Ishikawa (cell line): ENCODE measurements at regions not wholly inside any gene's neighbourhood (a gene's known extent, or its start where the extent isn't known, plus 50 kb on each side); places are given as distances from the start of the nearest gene placed in this dataset.

Source experiments
- EP300 ChIP-seq: IDR thresholded peaks from 2 replicates; pipeline ENCODE4 v1.6.1; 2012; ENCODE audit warnings: borderline replicate concordance
- RAD21 ChIP-seq: IDR thresholded peaks from 2 replicates; pipeline ENCODE4 v1.6.1; 2012; ENCODE audit warnings: low read depth
- TCF12 ChIP-seq: IDR thresholded peaks from 2 replicates; pipeline ENCODE4 v1.6.1; 2012; ENCODE audit warnings: low read depth
- TF ChIP-seq, protein P1 (sequence below): IDR thresholded peaks from 2 replicates; pipeline ENCODE4 v1.6.1; 2012; ENCODE audit warnings: low read depth, mild to moderate bottlenecking

DNA sequence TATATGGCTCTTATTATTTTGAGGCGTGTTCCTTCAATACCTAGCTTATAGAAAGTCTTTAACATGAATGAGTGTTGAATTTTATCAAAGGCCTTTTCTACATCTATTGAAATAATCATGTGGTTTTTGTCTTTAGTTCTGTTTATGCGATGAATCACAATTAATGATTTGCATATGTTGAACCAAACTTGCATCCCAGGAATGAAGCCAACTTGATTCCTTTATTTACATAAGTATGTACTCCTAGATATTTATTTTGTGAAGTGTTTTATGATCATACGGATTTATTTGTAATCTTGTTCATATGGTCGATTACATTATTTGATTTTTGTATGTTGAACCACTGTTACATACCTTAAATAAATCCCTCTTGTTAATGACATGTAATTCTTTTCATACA, 244.3 kb upstream of the KCND2 start:
- TF ChIP-seq EP300 (no peak), TCF12 (no peak), RAD21 (no peak)
- TF ChIP-seq, protein P1, sequence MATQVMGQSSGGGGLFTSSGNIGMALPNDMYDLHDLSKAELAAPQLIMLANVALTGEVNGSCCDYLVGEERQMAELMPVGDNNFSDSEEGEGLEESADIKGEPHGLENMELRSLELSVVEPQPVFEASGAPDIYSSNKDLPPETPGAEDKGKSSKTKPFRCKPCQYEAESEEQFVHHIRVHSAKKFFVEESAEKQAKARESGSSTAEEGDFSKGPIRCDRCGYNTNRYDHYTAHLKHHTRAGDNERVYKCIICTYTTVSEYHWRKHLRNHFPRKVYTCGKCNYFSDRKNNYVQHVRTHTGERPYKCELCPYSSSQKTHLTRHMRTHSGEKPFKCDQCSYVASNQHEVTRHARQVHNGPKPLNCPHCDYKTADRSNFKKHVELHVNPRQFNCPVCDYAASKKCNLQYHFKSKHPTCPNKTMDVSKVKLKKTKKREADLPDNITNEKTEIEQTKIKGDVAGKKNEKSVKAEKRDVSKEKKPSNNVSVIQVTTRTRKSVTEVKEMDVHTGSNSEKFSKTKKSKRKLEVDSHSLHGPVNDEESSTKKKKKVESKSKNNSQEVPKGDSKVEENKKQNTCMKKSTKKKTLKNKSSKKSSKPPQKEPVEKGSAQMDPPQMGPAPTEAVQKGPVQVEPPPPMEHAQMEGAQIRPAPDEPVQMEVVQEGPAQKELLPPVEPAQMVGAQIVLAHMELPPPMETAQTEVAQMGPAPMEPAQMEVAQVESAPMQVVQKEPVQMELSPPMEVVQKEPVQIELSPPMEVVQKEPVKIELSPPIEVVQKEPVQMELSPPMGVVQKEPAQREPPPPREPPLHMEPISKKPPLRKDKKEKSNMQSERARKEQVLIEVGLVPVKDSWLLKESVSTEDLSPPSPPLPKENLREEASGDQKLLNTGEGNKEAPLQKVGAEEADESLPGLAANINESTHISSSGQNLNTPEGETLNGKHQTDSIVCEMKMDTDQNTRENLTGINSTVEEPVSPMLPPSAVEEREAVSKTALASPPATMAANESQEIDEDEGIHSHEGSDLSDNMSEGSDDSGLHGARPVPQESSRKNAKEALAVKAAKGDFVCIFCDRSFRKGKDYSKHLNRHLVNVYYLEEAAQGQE, result no peak
